Tibial artery (tissue), 4 donors: ENCODE measurements at regions not wholly inside any gene's neighbourhood (a gene's known extent, or its start where the extent isn't known, plus 50 kb on each side); places are given as distances from the start of the nearest gene placed in this dataset.
"Not testable (repeated sequence)": the region's sequence is repeated elsewhere in the genome, so short reads cannot be mapped to it uniquely, and the experiment has no call there.

Experiments used
- DNase-seq, 2 donors: peaks; one replicate each; pipeline ENCODE4 v3.0.0-alpha.2; 2019
- H3K27ac ChIP-seq, 2 donors: fragments of 200-600 bp; sonication (generic) in 1 of 2; 1 replicate in 1 of 2; 2 replicates in 1 of 2; pipeline ENCODE4 v1.5.1; 2018 to 2019; ENCODE audit warnings: mild to moderate bottlenecking in 1 of 2
- H3K27me3 ChIP-seq, 2 donors: fragments of 200-600 bp; sonication (generic) in 1 of 2; one replicate each; pipeline versions ENCODE4 v1.5.1 to v1.6.0; 2016 to 2019
- H3K36me3 ChIP-seq, 3 donors: fragments of 200-600 bp; sonication (generic) in 2 of 3; one replicate each; pipeline ENCODE4 v1.5.1; 2016 to 2019; ENCODE audit warnings: mild to moderate bottlenecking in 2 of 3
- H3K4me1 ChIP-seq, 4 donors: fragments of 200-600 bp; sonication (generic) in 2 of 4; 1 replicate in 3 of 4; 2 replicates in 1 of 4; pipeline ENCODE4 v1.5.1; 2016 to 2019
- H3K4me3 ChIP-seq, 2 donors: fragments of 200-600 bp; sonication (generic) in 1 of 2; 1 replicate in 1 of 2; 2 replicates in 1 of 2; pipeline ENCODE4 v1.5.1; 2018 to 2019; ENCODE audit warnings: mild to moderate bottlenecking in 2 of 2
- H3K9me3 ChIP-seq, 3 donors: fragments of 200-600 bp; sonication (generic) in 1 of 3; one replicate each; pipeline ENCODE4 v1.5.1; 2016 to 2019
- intact Hi-C: fragments of 100-400 bp; cut with DNase I; formaldehyde crosslinking; loops from one replicate; pipeline ENCODE4 v1.15.0; 2023; ENCODE audit warnings: low total_unique reads
- TF ChIP-seq, protein P1 (sequence below), 2 experiments: fragments of 200-600 bp in 1 of 2; fragments of 450-650 bp in 1 of 2; IDR thresholded peaks; one replicate each; pipeline ENCODE4 v1.5.1; 2017 to 2019; ENCODE audit warnings: antibody characterized with exemption in 2 of 2, mild to moderate bottlenecking in 1 of 2, moderate library complexity in 1 of 2

DNA sequence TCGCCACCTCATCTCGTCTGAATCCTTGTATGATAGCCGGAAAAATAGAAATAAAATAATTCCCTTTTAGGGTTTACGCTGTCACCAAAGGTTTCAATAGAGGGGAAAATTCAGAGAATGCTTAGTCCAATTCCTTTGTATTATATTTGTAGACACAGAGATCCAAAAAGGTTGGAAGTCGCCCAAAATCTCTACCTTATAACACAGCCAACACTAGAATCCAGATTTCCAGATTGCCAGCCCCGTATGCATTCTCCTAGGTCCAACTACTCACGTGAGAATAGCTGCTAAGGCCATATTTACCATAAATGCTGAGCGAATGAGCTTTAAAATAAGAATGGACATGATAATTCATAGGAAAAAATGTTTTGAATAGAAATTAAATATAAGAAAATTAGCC lies 124.5 kb downstream of the KCNK1 start:
- no peaks in the 10 kb centered on the region for H3K36me3 ChIP-seq
- no peak overlapping the region for H3K4me3 ChIP-seq
- no peaks in the 10 kb centered on the region for H3K4me1 ChIP-seq
- no peaks in the 10 kb centered on the region for H3K27me3 ChIP-seq
- TF ChIP-seq, protein P1, sequence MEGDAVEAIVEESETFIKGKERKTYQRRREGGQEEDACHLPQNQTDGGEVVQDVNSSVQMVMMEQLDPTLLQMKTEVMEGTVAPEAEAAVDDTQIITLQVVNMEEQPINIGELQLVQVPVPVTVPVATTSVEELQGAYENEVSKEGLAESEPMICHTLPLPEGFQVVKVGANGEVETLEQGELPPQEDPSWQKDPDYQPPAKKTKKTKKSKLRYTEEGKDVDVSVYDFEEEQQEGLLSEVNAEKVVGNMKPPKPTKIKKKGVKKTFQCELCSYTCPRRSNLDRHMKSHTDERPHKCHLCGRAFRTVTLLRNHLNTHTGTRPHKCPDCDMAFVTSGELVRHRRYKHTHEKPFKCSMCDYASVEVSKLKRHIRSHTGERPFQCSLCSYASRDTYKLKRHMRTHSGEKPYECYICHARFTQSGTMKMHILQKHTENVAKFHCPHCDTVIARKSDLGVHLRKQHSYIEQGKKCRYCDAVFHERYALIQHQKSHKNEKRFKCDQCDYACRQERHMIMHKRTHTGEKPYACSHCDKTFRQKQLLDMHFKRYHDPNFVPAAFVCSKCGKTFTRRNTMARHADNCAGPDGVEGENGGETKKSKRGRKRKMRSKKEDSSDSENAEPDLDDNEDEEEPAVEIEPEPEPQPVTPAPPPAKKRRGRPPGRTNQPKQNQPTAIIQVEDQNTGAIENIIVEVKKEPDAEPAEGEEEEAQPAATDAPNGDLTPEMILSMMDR (IDR thresholded peaks at IDR 0.05) = no peak
- H3K27ac ChIP-seq = no peak overlapping the region
- no peaks in the 10 kb centered on the region for H3K9me3 ChIP-seq
- no peak for DNase-seq
- intact Hi-C loops = no loop called here

DNA sequence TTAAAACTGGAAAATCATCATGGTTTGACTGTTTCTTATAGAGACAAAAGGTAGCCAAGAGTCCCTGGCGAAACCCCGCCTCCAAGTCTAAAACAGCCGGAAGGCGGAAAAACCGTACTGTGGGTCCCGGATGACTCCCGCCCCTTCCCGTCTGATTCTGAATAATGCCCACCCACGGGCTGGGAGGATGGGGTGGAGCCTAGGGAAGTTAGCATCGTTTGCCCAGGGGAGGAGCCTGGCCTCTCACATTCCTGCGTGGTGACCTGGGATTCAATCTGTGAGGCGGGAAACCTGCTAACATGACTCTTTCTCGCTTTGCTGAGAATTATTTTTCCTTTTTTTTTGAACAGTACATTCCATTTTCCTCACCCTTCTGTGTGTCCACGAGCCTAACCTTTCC lies 124.9 kb downstream of the KCNK1 start:
- H3K4me1 ChIP-seq = no peaks in the 10 kb centered on the region
- no peaks in the 10 kb centered on the region for H3K9me3 ChIP-seq
- no peak for DNase-seq
- TF ChIP-seq, protein P1 (IDR thresholded peaks at IDR 0.05) = no peak
- H3K36me3 ChIP-seq = no peaks in the 10 kb centered on the region
- no peak overlapping the region for H3K4me3 ChIP-seq
- H3K27me3 ChIP-seq = no peaks in the 10 kb centered on the region
- intact Hi-C loops = no loop called here
- no peak overlapping the region for H3K27ac ChIP-seq

- no peak for DNase-seq
- no peaks in the 10 kb centered on the region for H3K27me3 ChIP-seq
- H3K4me1 ChIP-seq = no peaks in the 10 kb centered on the region
- H3K27ac ChIP-seq = no peak overlapping the region
- intact Hi-C loops = no loop called here
- H3K36me3 ChIP-seq = no peaks in the 10 kb centered on the region
- no peaks in the 10 kb centered on the region for H3K9me3 ChIP-seq
- TF ChIP-seq, protein P1 (IDR thresholded peaks at IDR 0.05) = no peak
- H3K4me3 ChIP-seq = no peak overlapping the region
Observed at GRCh38 chr1:233744779-233745513, 131.0 kb downstream of the KCNK1 start.

- TF ChIP-seq, protein P1 (IDR thresholded peaks at IDR 0.05) = no peak
- Histone ChIP-seq H3K27ac (no peak overlapping the region), H3K27me3 (no peaks in the 10 kb centered on the region), H3K9me3 (no peaks in the 10 kb centered on the region), H3K4me3 (no peak overlapping the region), H3K4me1 (no peaks in the 10 kb centered on the region), H3K36me3 (no peaks in the 10 kb centered on the region)
- no peak for DNase-seq
- intact Hi-C loops = no loop called here
Observed at GRCh38 chr1:233750139-233750538, 136.2 kb downstream of the KCNK1 start.

- no peaks in the 10 kb centered on the region for H3K4me1 ChIP-seq
- H3K36me3 ChIP-seq = no peaks in the 10 kb centered on the region
- TF ChIP-seq, protein P1 (IDR thresholded peaks at IDR 0.05) = no peak
- H3K4me3 ChIP-seq = no peak overlapping the region
- no peak for DNase-seq
- H3K27me3 ChIP-seq = peaks cover 0 to 2% of the 10 kb centered on the region in 2 donors
- no peaks in the 10 kb centered on the region for H3K9me3 ChIP-seq
- intact Hi-C loops = no loop called here
- no peak overlapping the region for H3K27ac ChIP-seq
Observed at GRCh38 chr1:233759665-233760064, 144.8 kb upstream of the SLC35F3 start.

GRCh38 chr1:233764304-233764703 lies 140.2 kb upstream of the SLC35F3 start:
- H3K36me3 ChIP-seq, H3K27ac ChIP-seq, H3K27me3 ChIP-seq, intact Hi-C loops, H3K9me3 ChIP-seq, H3K4me1 ChIP-seq, H3K4me3 ChIP-seq, DNase-seq: not testable (repeated sequence)
